ENCODE measurements at regions not wholly inside any gene's neighbourhood (a gene's known extent, or its start where the extent isn't known, plus 50 kb on each side); places are given as distances from the start of the nearest gene placed in this dataset.

DNA sequence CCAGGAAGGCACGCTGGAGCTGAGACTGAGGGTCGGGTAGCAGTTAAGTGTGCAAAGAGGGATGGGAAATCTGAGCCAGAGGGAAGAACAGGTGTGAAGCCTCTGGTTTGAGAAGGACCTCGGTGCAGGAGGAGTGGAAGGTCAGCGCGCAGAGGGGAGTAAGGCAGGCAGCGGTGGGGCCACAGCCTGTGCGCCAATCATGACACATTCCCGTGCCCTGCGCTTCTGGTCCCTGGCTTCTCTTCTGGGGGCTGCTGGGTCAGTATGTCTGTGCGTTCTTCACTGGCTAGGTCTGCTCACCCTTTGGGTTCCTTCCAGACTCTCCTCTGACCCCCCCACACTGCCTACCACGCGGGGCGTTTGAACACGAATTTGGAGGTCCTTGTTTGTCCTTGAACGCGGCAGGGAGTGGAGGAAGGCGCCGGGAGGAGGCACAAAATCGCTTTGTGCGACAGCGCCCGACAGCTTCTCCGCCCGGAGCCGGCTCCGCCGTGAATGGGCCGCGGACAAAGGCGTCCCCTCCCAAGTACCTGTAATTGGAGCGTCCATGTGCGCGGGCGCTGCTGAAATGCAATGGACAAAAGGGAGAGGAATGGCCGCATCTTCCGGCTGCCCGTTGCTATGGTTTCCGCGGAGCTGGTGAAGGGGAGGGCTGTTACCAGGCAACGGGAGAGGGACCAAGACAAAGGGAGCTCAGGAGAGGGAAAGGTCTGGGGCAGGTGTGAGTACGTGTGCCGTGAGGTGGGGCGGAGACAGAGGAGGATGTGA is 207.2 kb upstream of the SRRM4 start:
- no peak for DNase-seq

GRCh38 chr12:118777504-118777903 is 203.8 kb upstream of the SRRM4 start:
- DNase-seq, result no peak

GRCh38 chr12:118778077-118778476 is 203.3 kb upstream of the SRRM4 start:
- DNase-seq, result no peak

- no peak for DNase-seq
Observed at GRCh38 chr12:118780939-118781338, 200.4 kb upstream of the SRRM4 start.

- no peak for DNase-seq
Observed at GRCh38 chr12:118781692-118782091, 199.6 kb upstream of the SRRM4 start.

- no peak for DNase-seq
Observed at GRCh38 chr12:118783703-118784102, 197.6 kb upstream of the SRRM4 start.

DNA sequence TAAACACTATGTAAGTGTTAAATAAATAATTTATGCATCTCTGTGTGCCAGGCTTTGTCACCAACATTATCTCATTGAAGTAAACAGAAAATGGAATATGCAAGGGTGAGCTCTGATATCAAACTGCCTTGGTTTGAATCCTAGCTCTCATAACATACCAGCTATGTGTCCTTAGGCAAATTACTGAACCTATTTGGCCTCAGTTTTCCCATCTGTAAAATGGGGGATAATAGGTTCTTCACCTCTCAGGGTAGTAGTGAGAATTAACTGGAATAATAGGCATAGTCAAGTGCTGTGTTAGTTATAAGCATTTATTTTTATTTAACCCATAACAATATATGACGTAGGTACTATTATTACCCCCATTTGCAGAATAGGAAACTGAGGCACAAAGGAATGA is 190.8 kb upstream of the SRRM4 start:
- no peak for DNase-seq

GRCh38 chr12:118813778-118814357 is 167.5 kb upstream of the SRRM4 start:
- no peak for DNase-seq

GRCh38 chr12:118816296-118816695 is 165.0 kb upstream of the SRRM4 start:
- DNase-seq, result no peak

DNA sequence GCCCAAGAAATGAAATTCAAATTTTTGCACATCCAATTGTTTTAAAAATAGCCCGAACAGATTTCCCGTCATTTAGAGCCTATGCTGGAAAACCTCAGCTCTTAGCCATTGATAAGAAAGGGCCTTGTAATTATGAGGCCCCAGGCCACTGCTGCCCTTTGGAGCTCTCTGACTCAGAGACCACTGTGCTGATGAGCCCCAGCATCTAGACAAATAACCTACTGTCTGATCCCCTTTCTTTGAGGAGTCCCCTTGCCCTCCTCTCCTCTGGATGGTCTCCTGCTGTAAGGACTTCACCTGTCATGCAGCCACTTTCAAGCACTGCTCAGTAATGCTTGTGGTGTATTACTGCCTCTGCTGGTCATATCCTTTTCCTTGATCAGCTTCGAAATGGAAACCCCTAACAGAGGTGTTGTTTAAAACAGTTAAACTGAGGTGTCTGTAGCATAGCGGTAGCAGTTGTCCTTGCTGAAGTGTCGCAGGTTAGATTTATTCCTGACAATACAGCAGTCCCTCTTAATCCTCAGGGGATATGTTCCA is 159.9 kb upstream of the SRRM4 start:
- no peak for DNase-seq

DNA sequence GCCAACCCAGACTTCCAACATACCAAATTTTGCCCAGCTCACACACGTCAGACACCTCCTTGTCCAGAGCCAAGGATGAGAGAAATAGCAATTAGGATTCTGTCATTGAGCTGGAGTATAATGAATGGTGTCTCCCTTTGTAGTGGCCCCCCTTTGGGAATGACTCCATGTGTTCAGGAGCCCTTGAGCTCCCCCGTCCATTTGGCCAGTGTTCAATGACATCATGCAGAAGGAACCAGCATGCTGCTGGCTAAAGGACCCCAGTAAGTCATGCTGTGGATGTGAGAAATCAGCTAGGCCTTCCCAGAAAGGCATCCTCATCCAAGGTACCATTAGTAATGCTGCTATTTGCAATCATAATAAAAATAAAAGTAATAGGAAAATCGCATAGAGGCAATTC is 158.8 kb upstream of the SRRM4 start:
- no peak for DNase-seq

GRCh38 chr12:118827047-118827446 is 154.3 kb upstream of the SRRM4 start:
- no peak for DNase-seq

GRCh38 chr12:118827606-118828005 is 153.7 kb upstream of the SRRM4 start:
- DNase-seq, result no peak

DNA sequence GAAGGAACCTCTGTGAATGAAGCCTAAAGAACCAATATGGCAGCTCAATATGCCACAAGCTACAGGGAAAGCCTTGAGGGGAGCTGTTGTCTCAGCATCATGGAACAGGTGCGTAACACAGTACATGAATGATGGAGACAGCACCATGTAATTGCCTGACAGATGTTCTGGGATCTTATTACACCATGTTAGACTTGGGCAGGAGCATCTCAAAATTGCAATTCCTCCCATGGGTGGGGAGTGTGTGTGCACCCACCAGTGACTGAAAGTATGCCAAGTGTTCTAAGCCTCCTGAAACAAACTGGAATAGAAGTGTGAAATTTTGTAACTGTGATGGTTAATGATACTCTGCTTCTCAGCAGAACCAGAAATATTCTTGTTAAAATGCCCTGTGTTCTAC is 151.0 kb upstream of the SRRM4 start:
- no peak for DNase-seq

DNA sequence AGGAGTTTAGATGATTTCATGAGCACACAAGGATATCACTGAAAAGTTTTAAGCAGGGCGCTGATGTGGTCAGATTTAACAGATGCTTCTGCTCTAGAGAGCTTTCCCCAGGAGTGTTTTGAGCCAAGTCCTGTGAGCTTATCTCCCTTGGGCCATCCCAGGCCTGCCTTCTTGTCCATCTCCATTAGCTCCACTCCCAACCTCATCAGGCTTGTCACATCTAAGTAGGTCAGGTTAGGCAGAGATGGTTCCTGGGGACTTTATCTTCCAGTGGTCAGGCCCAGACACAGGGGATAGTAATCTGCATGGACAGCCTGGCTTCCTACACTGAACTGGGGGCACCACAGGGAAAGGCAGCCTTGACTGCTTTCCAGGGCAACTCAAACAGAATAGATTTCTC is 145.4 kb upstream of the SRRM4 start:
- DNase-seq, result no peak

GRCh38 chr12:118840399-118840798 is 140.9 kb upstream of the SRRM4 start:
- DNase-seq, result no peak

DNA sequence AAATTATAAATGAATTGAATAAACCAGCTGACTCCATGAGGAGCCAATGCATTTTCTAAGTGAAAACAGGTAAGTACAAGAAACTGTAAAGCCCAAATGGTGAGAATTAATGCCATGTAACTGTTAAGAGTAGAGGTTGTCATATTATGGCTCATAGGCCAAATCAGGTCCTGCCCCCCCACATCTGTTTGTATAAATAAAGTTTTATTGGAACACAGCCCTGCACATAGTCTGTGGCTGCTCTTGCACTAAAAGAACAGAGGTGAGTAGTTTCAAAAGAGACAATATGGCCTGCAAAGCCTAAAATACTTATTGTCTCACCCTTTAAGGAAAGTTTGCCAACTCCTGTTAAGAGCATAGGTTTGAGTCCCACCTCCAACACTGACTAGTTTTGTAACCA is 140.5 kb upstream of the SRRM4 start:
- DNase-seq, result no peak

DNA sequence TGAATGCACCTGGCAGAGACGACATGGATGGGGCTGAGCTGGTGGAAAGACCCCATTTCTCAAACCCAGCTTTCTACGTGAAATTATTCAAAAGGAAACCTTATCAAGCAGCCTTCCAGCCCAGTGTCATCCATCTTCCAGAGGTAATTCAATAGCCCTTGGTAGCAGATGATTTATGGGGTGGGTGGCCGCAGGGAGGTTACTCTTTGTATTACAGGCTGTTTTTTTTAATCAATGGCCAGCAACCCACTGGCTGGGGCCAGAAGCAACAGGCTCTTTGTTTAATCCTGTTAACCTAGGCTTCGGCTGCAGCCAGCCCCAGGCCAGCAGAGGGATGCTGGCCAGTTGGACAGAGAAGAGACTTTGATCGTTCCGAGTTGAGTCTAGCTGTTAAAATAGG is 139.8 kb upstream of the SRRM4 start:
- no peak for DNase-seq

GRCh38 chr12:118842866-118843265 is 138.5 kb upstream of the SRRM4 start:
- no peak for DNase-seq

GRCh38 chr12:118846416-118846815 is 134.9 kb upstream of the SRRM4 start:
- no peak for DNase-seq

GRCh38 chr12:118850244-118850825 is 131.0 kb upstream of the SRRM4 start:
- DNase-seq, result no peak

- DNase-seq, result no peak
Observed at GRCh38 chr12:118851891-118852290, 129.4 kb upstream of the SRRM4 start.

- DNase-seq, result no peak
Observed at GRCh38 chr12:118853634-118854033, 127.7 kb upstream of the SRRM4 start.

DNA sequence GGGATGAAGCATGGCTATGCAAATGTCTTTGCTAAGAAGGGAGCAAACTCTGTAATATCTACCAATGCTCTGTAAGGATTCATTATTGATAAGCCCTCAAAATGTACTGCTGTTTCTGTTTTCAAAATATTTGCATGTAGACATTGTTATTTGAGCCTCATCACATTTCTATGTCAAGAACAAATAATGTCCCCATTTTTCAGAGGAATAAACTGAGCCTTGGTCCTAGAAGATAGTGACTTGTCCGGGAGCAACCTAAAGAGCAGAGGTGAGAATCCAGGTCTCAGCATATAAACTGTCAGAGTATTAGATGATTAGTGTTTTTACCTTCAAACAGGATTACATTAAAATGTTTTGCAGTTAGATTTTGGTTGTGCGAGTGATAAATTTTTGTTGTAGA is 125.5 kb upstream of the SRRM4 start:
- DNase-seq, result no peak
